Endothelial cell of umbilical vein (primary cell): ENCODE measurements at regions not wholly inside any gene's neighbourhood (a gene's known extent, or its start where the extent isn't known, plus 50 kb on each side); places are given as distances from the start of the nearest gene placed in this dataset.

Source experiments
- BruUV-seq: library from RNA; stranded (reverse); fragments of 400-500 nt; replicated peaks from 2 replicates; lab custom pipeline; 2021; lab: Mats Ljungman, UMichigan
- CTCF ChIA-PET: fragments of 300-600, 350-600 bp; sonication (Branson Sonifier 250); formaldehyde crosslinking; loops from one replicate; lab custom pipeline; 2021; ENCODE audit warnings: antibody characterized with exemption, inconsistent platforms; lab: Charles Lee
- POLR2A ChIA-PET: fragments of 300-600, 350-600 bp; sonication (Branson Sonifier 250); formaldehyde crosslinking; loops from one replicate; lab custom pipeline; 2021; ENCODE audit warnings: antibody characterized with exemption, inconsistent platforms; lab: Charles Lee
- DNase-seq: peaks from one replicate; pipeline ENCODE4 v3.0.0-alpha.2; 2011; ENCODE audit warnings: low read depth, low spot score
- FAIRE-seq: peaks from 2 replicates; lab custom pipeline; 2011; peaks lifted over from hg19 to GRCh38; lab: Jason Lieb, UNC
- H2AFZ ChIP-seq: 2 replicates; pipeline ENCODE4 v1.6.0; 2012; ENCODE audit warnings: low read depth, low read length, control low read depth, inconsistent platforms
- H3K27ac ChIP-seq: 2 replicates; pipeline ENCODE4 v1.5.1; 2011; ENCODE audit warnings: low read depth, mild to moderate bottlenecking, control low read depth, low read length, moderate library complexity; ENCODE audit not compliant: insufficient read depth
- H3K27me3 ChIP-seq, 2 experiments: 2 replicates each; pipeline versions ENCODE4 v1.6.0 to v1.6.1; 2011; ENCODE audit warnings: low read length in 2 of 2, mixed read lengths in 1 of 2; ENCODE audit not compliant: control insufficient read depth in 2 of 2, insufficient read depth in 2 of 2
- H3K36me3 ChIP-seq, 2 experiments: 2 replicates in 1 of 2; 3 replicates in 1 of 2; pipeline ENCODE4 v1.5.1; 2011; ENCODE audit warnings: low read length in 2 of 2, mild to moderate bottlenecking in 1 of 2, moderate library complexity in 1 of 2; ENCODE audit not compliant: control insufficient read depth in 2 of 2, insufficient read depth in 2 of 2; ENCODE audit errors: extremely low read depth in 1 of 2
- H3K4me1 ChIP-seq: 3 replicates; pipeline ENCODE4 v1.5.1; 2011; ENCODE audit warnings: mild to moderate bottlenecking, low read length; ENCODE audit not compliant: control insufficient read depth, insufficient read depth; ENCODE audit errors: extremely low read depth
- H3K4me2 ChIP-seq: 2 replicates; pipeline ENCODE4 v1.6.1; 2011; ENCODE audit warnings: low read length, control low read depth, mixed read lengths; ENCODE audit not compliant: insufficient read depth
- H3K4me3 ChIP-seq, 3 experiments: fragments of 200-600 bp in 1 of 3; sonication (generic), shearing (Covaris generic) in 1 of 3; replicated peaks in 1 of 3; 2 replicates each; pipeline ENCODE4 v1.5.1; 2011 to 2016; ENCODE audit warnings: control low read depth in 3 of 3, low read length in 3 of 3, mild to moderate bottlenecking in 2 of 3, inconsistent platforms in 1 of 3, low read depth in 1 of 3, moderate library complexity in 1 of 3; ENCODE audit not compliant: insufficient read depth in 1 of 3
- H3K79me2 ChIP-seq: 2 replicates; pipeline ENCODE4 v1.6.0; 2012; ENCODE audit warnings: low read length, inconsistent platforms; ENCODE audit not compliant: control insufficient read depth, insufficient read depth
- H3K9ac ChIP-seq: replicated peaks from 2 replicates; pipeline ENCODE3; 2011; ENCODE audit warnings: low read length, control low read depth; ENCODE audit not compliant: insufficient read depth; ENCODE audit errors: extremely low read depth
- H3K9me1 ChIP-seq: replicated peaks from 3 replicates; pipeline ENCODE4 v1.6.0; 2011; ENCODE audit warnings: mild to moderate bottlenecking, low read length; ENCODE audit not compliant: control insufficient read depth, insufficient read depth; ENCODE audit errors: extremely low read depth
- H3K9me3 ChIP-seq: replicated peaks from 2 replicates; pipeline ENCODE4 v1.5.1; 2012; ENCODE audit warnings: low read length, inconsistent platforms; ENCODE audit not compliant: control insufficient read depth, insufficient read depth
- H4K20me1 ChIP-seq: replicated peaks from 2 replicates; pipeline ENCODE3; 2011; ENCODE audit warnings: mild to moderate bottlenecking, low read length; ENCODE audit not compliant: control insufficient read depth, insufficient read depth; ENCODE audit errors: extremely low read depth
- EZH2 ChIP-seq: IDR thresholded peaks from 2 replicates; pipeline ENCODE4 v1.6.1; 2012; ENCODE audit warnings: borderline replicate concordance, low read depth, mild to moderate bottlenecking, moderate library complexity, low read length, inconsistent platforms; ENCODE audit not compliant: severe bottlenecking
- FOS ChIP-seq: IDR thresholded peaks from 2 replicates; pipeline ENCODE4 v1.6.1; 2011; ENCODE audit warnings: mild to moderate bottlenecking, low read length, moderate library complexity, borderline replicate concordance; ENCODE audit not compliant: insufficient read depth
- GATA2 ChIP-seq: IDR thresholded peaks from 2 replicates; pipeline ENCODE4 v1.7.0; 2011; ENCODE audit warnings: low read depth, mild to moderate bottlenecking, moderate library complexity, mixed read lengths, low read length; ENCODE audit not compliant: insufficient read length, insufficient read depth
- JUN ChIP-seq: IDR thresholded peaks from 2 replicates; pipeline ENCODE4 v1.6.1; 2011; ENCODE audit warnings: borderline replicate concordance, low read depth; ENCODE audit not compliant: insufficient read length, insufficient read depth
- MYC ChIP-seq: IDR thresholded peaks from one replicate; pipeline ENCODE4 v1.6.1; 2011; ENCODE audit warnings: mild to moderate bottlenecking, low read depth, low read length
- POLR2A ChIP-seq: IDR thresholded peaks from 2 replicates; pipeline ENCODE4 v1.6.1; 2012; ENCODE audit warnings: low read depth, mild to moderate bottlenecking, control low read depth, low read length
- POLR2AphosphoS5 ChIP-seq: IDR thresholded peaks from 2 replicates; pipeline ENCODE4 v1.6.1; 2012; ENCODE audit warnings: low read depth, mild to moderate bottlenecking, control low read depth, low read length, moderate library complexity; ENCODE audit not compliant: insufficient read depth
- dilution Hi-C: fragments of 300-500 bp; cut with MboI; formaldehyde crosslinking; loops from one replicate; pipeline ENCODE4 v1.15.0; 2019; ENCODE audit warnings: low sequenced_read_pairs; ENCODE audit not compliant: extremely low pct_ligation_motif_present
- intact Hi-C: fragments of 100-400 bp; cut with micrococcal nuclease; formaldehyde crosslinking; loops from one replicate; pipeline ENCODE4 v1.10.0; 2022
- TF ChIP-seq, protein P1 (sequence below): IDR thresholded peaks from 2 replicates; pipeline ENCODE4 v1.6.1; 2011; ENCODE audit not compliant: insufficient read depth, insufficient read length
- TF ChIP-seq, protein P2 (sequence below), 2 donors: IDR thresholded peaks; 1 replicate in 1 of 2; 2 replicates in 1 of 2; pipeline ENCODE4 v1.5.1; 2011; ENCODE audit warnings: low read length in 2 of 2, mild to moderate bottlenecking in 2 of 2, moderate library complexity in 2 of 2, control low read depth in 1 of 2, inconsistent platforms in 1 of 2, low read depth in 1 of 2; ENCODE audit not compliant: insufficient read depth in 1 of 2; ENCODE audit errors: extremely low read depth in 1 of 2

- H3K4me3 ChIP-seq = no peak overlapping the region
- no peak overlapping the region for H3K9ac ChIP-seq
- dilution Hi-C loops (no loop called here), intact Hi-C loops (no loop called here)
- H3K36me3 ChIP-seq = no peaks in the 10 kb centered on the region
- H3K9me3 ChIP-seq = no peaks in the 10 kb centered on the region
- no TSS peak for BruUV-seq
- no peaks in the 10 kb centered on the region for H4K20me1 ChIP-seq
- no peak for DNase-seq
- no peaks in the 10 kb centered on the region for H3K9me1 ChIP-seq
- H3K27ac ChIP-seq = no peak overlapping the region
- FAIRE-seq = no peak
- no peak overlapping the region for H2AFZ ChIP-seq
- ChIA-PET CTCF (no interaction called here), POLR2A (no interaction called here)
- no peak overlapping the region for H3K4me2 ChIP-seq
- H3K4me1 ChIP-seq = peaks cover 70% of the 10 kb centered on the region
- no peak for TF ChIP-seq JUN
- no peak for TF ChIP-seq FOS
- no peak for TF ChIP-seq EZH2
- no peak for TF ChIP-seq GATA2
- TF ChIP-seq, protein P1, sequence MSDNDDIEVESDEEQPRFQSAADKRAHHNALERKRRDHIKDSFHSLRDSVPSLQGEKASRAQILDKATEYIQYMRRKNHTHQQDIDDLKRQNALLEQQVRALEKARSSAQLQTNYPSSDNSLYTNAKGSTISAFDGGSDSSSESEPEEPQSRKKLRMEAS = no peak
- no peak for TF ChIP-seq POLR2A
- no peak for TF ChIP-seq MYC
- TF ChIP-seq, protein P2, sequence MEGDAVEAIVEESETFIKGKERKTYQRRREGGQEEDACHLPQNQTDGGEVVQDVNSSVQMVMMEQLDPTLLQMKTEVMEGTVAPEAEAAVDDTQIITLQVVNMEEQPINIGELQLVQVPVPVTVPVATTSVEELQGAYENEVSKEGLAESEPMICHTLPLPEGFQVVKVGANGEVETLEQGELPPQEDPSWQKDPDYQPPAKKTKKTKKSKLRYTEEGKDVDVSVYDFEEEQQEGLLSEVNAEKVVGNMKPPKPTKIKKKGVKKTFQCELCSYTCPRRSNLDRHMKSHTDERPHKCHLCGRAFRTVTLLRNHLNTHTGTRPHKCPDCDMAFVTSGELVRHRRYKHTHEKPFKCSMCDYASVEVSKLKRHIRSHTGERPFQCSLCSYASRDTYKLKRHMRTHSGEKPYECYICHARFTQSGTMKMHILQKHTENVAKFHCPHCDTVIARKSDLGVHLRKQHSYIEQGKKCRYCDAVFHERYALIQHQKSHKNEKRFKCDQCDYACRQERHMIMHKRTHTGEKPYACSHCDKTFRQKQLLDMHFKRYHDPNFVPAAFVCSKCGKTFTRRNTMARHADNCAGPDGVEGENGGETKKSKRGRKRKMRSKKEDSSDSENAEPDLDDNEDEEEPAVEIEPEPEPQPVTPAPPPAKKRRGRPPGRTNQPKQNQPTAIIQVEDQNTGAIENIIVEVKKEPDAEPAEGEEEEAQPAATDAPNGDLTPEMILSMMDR (IDR thresholded peaks at IDR 0.05; ENCODE audit: extremely low read depth in 1 of 2, insufficient read depth in 1 of 2, low read depth in 1 of 2, low read length in 2 of 2) = no peak
- TF ChIP-seq POLR2AphosphoS5 = no peak
- no peaks in the 10 kb centered on the region for H3K79me2 ChIP-seq
- H3K27me3 ChIP-seq = no peaks in the 10 kb centered on the region
Observed at GRCh38 chr10:31702954-31703353, 225.7 kb downstream of the ARHGAP12 start.
